Fibroblast of mammary gland (primary cell): ENCODE measurements at regions not wholly inside any gene's neighbourhood (a gene's known extent, or its start where the extent isn't known, plus 50 kb on each side); places are given as distances from the start of the nearest gene placed in this dataset.

Experiments used
- DNase-seq: peaks from one replicate; pipeline ENCODE4 v3.0.0-alpha.2; 2010; ENCODE audit warnings: low read depth
- H3K4me3 ChIP-seq: 2 replicates; pipeline ENCODE4 v1.5.1; 2011; ENCODE audit warnings: low read depth, mild to moderate bottlenecking, low read length, moderate library complexity; ENCODE audit not compliant: control insufficient read depth
- TF ChIP-seq, protein P1 (sequence below): conservative IDR thresholded peaks from 2 replicates; pipeline ENCODE4 v1.5.1; 2011; ENCODE audit warnings: low read depth, low read length, inconsistent platforms; ENCODE audit not compliant: control insufficient read depth, insufficient read depth

DNA sequence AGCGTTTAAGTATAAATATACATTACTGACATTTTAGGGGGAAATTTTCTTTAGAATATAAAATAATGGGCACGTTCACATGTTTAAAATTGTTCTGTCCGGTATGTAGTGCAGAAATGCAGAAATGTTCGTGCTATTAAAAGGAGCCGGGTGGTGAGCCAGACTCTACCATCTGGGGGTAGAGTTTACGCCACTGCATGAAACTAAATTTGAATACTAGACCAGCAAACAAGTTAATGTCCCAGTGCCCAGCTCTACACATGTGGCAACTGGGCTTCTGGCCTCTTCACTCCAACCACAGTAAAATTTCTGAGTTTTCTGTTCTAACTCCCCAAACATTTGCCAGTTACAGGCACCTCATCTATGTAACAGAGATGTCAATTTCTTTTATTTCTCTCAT, 1453.3 kb upstream of the TENM3 start:
- no peak for DNase-seq
- TF ChIP-seq, protein P1, sequence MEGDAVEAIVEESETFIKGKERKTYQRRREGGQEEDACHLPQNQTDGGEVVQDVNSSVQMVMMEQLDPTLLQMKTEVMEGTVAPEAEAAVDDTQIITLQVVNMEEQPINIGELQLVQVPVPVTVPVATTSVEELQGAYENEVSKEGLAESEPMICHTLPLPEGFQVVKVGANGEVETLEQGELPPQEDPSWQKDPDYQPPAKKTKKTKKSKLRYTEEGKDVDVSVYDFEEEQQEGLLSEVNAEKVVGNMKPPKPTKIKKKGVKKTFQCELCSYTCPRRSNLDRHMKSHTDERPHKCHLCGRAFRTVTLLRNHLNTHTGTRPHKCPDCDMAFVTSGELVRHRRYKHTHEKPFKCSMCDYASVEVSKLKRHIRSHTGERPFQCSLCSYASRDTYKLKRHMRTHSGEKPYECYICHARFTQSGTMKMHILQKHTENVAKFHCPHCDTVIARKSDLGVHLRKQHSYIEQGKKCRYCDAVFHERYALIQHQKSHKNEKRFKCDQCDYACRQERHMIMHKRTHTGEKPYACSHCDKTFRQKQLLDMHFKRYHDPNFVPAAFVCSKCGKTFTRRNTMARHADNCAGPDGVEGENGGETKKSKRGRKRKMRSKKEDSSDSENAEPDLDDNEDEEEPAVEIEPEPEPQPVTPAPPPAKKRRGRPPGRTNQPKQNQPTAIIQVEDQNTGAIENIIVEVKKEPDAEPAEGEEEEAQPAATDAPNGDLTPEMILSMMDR: no peak
- no peak overlapping the region for H3K4me3 ChIP-seq

DNA sequence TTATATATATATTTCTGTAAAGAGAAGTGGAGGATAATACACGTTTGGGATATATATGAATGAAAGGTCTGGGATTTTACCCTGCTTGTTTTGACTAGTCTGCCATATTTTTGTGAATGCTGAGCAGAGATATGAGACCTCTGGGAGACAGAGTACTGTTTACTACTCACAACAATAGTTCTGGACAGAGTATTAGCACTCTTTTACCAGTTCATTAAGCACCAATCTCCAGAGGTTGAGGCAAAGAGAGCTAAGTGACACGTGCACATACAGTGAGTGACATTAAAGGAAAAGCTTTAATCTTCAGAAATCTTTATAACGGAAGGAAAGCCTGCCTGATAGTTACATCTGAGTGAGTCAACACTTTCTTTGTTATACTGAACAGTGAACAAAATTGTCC, 1452.7 kb upstream of the TENM3 start:
- TF ChIP-seq, protein P1: no peak
- DNase-seq: no peak

DNA sequence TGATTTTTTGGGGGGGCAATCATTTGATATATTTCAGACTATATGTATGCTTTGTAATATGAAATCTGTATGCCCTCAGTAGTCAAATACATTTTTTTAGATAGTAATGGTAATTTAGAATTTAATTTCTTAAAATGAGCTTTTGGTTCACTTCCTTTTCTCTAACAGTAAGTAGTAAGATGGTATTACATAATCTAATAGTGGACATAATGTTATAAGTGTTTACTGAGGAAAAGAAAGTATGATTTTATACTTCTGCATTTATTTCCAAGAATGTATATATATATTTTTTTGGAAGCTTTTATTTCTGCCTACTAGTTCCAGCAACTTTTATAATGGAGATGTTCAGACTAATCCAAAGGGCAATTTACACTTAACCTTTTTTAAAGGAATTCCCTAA, 1450.7 kb upstream of the TENM3 start:
- TF ChIP-seq, protein P1: no peak
- no peak for DNase-seq

More for the DNA sequence above, 1452.7 kb upstream of the TENM3 start:
- H3K4me3 ChIP-seq: no peak overlapping the region

DNA sequence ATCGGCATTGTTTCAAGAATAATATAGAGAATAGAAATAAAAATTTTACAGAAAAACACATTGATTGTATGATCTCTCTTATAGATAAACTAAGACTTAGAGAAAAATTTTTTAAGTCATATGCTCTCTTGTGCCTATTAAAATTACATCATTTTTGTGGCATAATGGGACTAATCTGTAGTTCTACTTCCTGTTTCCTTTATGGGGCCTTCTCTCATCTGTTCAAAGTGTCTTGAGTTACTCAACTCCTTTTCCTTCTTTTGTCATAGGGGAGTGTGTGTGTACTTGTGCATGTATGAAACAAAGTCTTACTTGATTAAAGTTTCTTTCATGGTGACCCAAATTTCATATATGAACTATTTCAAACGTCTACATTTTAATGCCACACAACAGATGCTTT, 1448.9 kb upstream of the TENM3 start:
- no peak overlapping the region for H3K4me3 ChIP-seq
- no peak for DNase-seq
- TF ChIP-seq, protein P1: no peak

More for the DNA sequence above, 1450.7 kb upstream of the TENM3 start:
- no peak overlapping the region for H3K4me3 ChIP-seq

DNA sequence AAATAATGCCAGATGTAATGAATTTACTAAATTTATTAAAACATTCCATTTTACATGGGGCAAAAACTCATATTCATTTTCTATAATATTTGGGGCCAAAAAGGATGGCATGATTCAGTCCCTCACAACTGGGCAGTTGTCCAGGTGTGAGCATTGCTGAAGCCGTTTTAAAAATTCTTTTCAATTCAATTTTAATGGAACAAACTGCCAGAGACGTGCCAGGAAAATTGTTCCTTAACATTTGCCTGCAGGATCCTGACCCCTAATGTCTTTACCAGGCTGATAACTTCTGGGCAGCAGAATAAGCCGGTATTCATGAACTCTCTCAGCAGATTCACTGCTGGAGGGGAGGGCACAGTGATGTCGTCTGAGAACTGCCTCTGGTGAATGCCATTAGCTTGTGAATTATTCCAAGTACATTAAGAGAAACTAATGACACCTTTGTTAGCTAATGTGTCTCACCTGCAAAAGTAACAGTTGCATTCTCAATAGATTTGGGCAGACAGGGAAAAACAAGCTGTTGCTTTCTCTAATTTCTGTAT, 1445.1 kb upstream of the TENM3 start:
- TF ChIP-seq, protein P1: no peak
- DNase-seq: no peak
- no peak overlapping the region for H3K4me3 ChIP-seq

DNA sequence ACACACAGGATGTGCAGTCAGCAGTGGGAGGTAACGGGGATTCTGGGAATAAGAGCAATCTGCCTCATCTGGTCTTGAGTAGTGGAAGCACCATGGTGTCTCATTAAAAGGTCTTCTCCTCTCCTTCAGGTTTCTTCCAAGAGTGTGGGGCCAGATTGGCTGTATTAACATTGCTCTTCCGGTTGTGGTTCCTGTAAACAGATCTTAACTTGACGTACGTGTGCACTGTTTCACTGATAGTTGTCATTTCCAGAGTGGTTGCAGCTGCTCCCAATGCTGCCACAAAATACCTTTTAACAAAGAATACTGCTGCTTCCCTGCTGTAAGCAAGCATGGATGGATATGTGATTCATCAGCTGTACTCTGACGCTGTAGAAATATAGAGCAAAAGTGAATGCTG, 1443.4 kb upstream of the TENM3 start:
- DNase-seq: no peak
- TF ChIP-seq, protein P1: no peak
- no peak overlapping the region for H3K4me3 ChIP-seq

DNA sequence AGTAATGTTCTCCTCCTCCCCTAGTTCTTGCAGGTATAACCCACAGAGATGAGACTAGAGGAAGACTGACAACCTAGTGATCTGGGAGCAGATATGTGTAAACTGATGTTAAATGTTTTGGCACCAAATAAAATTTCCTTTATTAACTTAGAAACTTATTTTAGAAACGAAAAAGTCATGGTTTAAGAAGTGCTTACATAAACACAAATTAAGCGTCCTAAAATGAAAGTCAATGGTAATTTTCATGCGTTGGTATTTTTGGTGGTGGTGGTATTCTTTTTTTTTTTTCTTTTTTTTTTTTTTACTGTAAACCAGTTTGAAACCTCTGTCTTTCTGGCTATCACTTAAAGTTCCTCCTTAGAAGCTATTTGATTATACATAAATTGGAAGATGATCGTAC, 1438.1 kb upstream of the TENM3 start:
- no peak for DNase-seq
- no peak overlapping the region for H3K4me3 ChIP-seq
- TF ChIP-seq, protein P1: no peak
